ENCODE measurements at regions not wholly inside any gene's neighbourhood (a gene's known extent, or its start where the extent isn't known, plus 50 kb on each side); places are given as distances from the start of the nearest gene placed in this dataset.
"Not testable (repeated sequence)": the region's sequence is repeated elsewhere in the genome, so short reads cannot be mapped to it uniquely, and the experiment has no call there.

GRCh38 chr1:37363535-37363934 lies 110.8 kb upstream of the ZC3H12A start:
- no peak for TF ChIP-seq EZH2 (IDR thresholded peaks at IDR 0.05; ENCODE audit: insufficient read depth, poor library complexity, severe bottlenecking)
- TF ChIP-seq EZH2phosphoT487 (IDR thresholded peaks at IDR 0.05; ENCODE audit: insufficient read depth, low read depth) = no peak
- H3K27me3 ChIP-seq (replicated peaks; ENCODE audit: insufficient read depth) = no peaks in the 10 kb centered on the region
- H3K4me1 ChIP-seq (ENCODE audit: insufficient read depth) = no peaks in the 10 kb centered on the region
- no peaks in the 10 kb centered on the region for H3K9me3 ChIP-seq (ENCODE audit: low read depth)
- H3K27ac ChIP-seq = no peak overlapping the region
- no peak for DNase-seq
- no peak overlapping the region for H3K4me3 ChIP-seq
- no peaks in the 10 kb centered on the region for H4K20me1 ChIP-seq (ENCODE audit: insufficient read depth)
- H3F3A ChIP-seq (ENCODE audit: insufficient read depth) = no peaks in the 10 kb centered on the region
- H3K9ac ChIP-seq = no peak overlapping the region
- no peaks in the 10 kb centered on the region for H3K79me2 ChIP-seq (ENCODE audit: insufficient read depth)
- WGBS, 2 experiments (ENCODE audit: low coverage in 1 of 2, low lambda C conversion rate in 2 of 2, missing lambda C conversion rate in 2 of 2) = 24 to 29% methylated on average over 4 of the region's 4 CpGs
- H3K9me2 ChIP-seq (ENCODE audit: insufficient read depth) = no peaks in the 10 kb centered on the region
- no peaks in the 10 kb centered on the region for H3K36me3 ChIP-seq (ENCODE audit: low read depth)
- no peak overlapping the region for H3K4me2 ChIP-seq (ENCODE audit: unreplicated experiment)
- no peak overlapping the region for H2AFZ ChIP-seq
- in situ Hi-C loops (cut with MboI) = no loop called here

DNA sequence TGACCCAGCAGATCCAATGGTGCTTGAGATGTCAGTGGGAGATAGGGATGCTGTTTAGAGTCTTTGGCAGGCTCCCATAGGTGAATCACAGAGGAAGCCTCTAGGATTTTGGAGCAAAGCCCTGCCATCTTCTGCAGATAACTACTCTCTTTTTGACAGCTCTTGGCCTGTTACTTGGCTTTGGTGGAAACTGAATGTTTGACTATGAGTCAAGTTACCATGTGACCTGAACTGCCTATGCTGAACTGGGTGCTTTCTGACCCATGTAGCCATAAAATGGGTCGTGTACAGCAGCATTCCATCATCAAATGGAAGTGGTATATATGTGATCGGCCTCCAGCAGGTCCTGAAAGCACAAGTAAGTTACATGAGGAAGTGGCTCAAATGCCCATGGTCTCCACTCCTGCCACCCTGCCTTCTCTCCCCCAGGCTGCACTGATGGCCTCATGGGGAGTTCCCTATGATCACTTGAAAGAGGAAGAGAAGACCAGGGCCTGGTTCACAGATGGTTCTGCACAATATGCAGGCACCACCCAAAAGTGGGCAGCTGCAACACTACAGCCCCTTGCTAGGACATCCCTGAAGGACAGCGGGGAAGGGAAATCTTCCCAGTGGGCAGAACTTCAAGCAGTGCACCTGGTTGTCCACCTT lies 105.6 kb upstream of the ZC3H12A start:
- H2AFZ ChIP-seq; H3K9me2 ChIP-seq (ENCODE audit: insufficient read depth); in situ Hi-C loops (cut with MboI); H3K79me2 ChIP-seq (ENCODE audit: insufficient read depth); H3K4me2 ChIP-seq (ENCODE audit: unreplicated experiment); H3K4me1 ChIP-seq (ENCODE audit: insufficient read depth); H3K27ac ChIP-seq; H3F3A ChIP-seq (ENCODE audit: insufficient read depth); H3K9me3 ChIP-seq (ENCODE audit: low read depth); H3K4me3 ChIP-seq; H3K36me3 ChIP-seq (ENCODE audit: low read depth); H3K27me3 ChIP-seq (replicated peaks; ENCODE audit: insufficient read depth); H3K9ac ChIP-seq; DNase-seq; H4K20me1 ChIP-seq (ENCODE audit: insufficient read depth): not testable (repeated sequence)
- WGBS, 2 experiments (ENCODE audit: low coverage in 1 of 2, low lambda C conversion rate in 2 of 2, missing lambda C conversion rate in 2 of 2) = 22 to 33% methylated on average over 3 of the region's 3 CpGs

DNA sequence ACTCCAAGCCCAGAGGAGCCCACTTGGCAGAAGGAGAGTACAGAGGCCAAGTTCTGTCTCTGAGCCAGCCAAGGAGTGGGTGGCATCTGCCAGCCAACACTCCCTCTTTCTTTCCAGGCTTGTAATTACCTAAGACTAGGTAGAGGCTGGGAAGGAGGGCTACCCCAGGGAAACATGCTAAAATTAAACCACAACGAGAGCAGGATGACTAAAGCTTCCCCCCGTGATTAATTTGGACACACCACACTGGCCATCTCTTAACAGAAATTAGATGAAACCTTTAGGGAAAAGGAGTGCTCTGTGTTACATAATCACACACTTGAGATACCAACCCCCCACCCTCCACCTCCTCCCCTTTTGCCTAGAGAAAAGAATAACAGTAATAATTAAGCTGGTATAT lies 102.1 kb upstream of the ZC3H12A start:
- no peaks in the 10 kb centered on the region for H3K9me2 ChIP-seq (ENCODE audit: insufficient read depth)
- no peaks in the 10 kb centered on the region for H3K9me3 ChIP-seq (ENCODE audit: low read depth)
- no peak overlapping the region for H3K27ac ChIP-seq
- no peaks in the 10 kb centered on the region for H3K27me3 ChIP-seq (replicated peaks; ENCODE audit: insufficient read depth)
- no peaks in the 10 kb centered on the region for H3F3A ChIP-seq (ENCODE audit: insufficient read depth)
- H4K20me1 ChIP-seq (ENCODE audit: insufficient read depth) = no peaks in the 10 kb centered on the region
- H2AFZ ChIP-seq = no peak overlapping the region
- TF ChIP-seq EZH2 (IDR thresholded peaks at IDR 0.05; ENCODE audit: insufficient read depth, poor library complexity, severe bottlenecking) (no peak), EZH2phosphoT487 (IDR thresholded peaks at IDR 0.05; ENCODE audit: insufficient read depth, low read depth) (no peak)
- no peak overlapping the region for H3K4me2 ChIP-seq (ENCODE audit: unreplicated experiment)
- in situ Hi-C loops (cut with MboI) = no loop called here
- no peak for DNase-seq
- no peaks in the 10 kb centered on the region for H3K36me3 ChIP-seq (ENCODE audit: low read depth)
- no peaks in the 10 kb centered on the region for H3K79me2 ChIP-seq (ENCODE audit: insufficient read depth)
- H3K4me3 ChIP-seq = no peak overlapping the region
- H3K9ac ChIP-seq = no peak overlapping the region
- WGBS, 2 experiments (ENCODE audit: low coverage in 1 of 2, low lambda C conversion rate in 2 of 2, missing lambda C conversion rate in 2 of 2) = 16 to 17% methylated on average over 2 of the region's 2 CpGs
- no peaks in the 10 kb centered on the region for H3K4me1 ChIP-seq (ENCODE audit: insufficient read depth)

DNA sequence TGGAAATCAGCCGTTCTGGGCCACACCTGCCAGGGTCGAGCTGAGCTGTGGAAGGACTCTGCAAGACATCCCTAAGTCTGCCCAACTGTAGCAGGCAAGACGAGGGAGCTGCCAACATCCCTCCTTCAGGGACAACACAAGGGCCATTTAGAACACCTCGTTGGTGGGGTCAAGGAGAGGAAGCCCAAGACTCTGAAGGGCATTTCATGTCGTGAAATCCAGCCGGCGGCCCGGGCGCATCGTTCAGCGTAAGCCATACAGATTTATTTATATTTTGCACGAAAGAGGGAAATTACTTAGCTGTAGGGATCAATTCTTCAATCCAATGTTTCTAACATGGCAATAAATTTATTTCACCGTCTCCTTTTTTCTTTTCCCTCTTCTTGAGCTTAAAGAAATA lies 101.7 kb upstream of the ZC3H12A start:
- no peak overlapping the region for H3K4me3 ChIP-seq
- no peaks in the 10 kb centered on the region for H3K4me1 ChIP-seq (ENCODE audit: insufficient read depth)
- no peaks in the 10 kb centered on the region for H3K27me3 ChIP-seq (replicated peaks; ENCODE audit: insufficient read depth)
- no peaks in the 10 kb centered on the region for H3K79me2 ChIP-seq (ENCODE audit: insufficient read depth)
- H3K27ac ChIP-seq = no peak overlapping the region
- no peak for DNase-seq
- H3K9ac ChIP-seq = no peak overlapping the region
- WGBS, 2 experiments (ENCODE audit: low coverage in 1 of 2, low lambda C conversion rate in 2 of 2, missing lambda C conversion rate in 2 of 2) = 42 to 53% methylated on average over 13 of the region's 13 CpGs
- no peaks in the 10 kb centered on the region for H3K36me3 ChIP-seq (ENCODE audit: low read depth)
- H4K20me1 ChIP-seq (ENCODE audit: insufficient read depth) = no peaks in the 10 kb centered on the region
- TF ChIP-seq EZH2 (IDR thresholded peaks at IDR 0.05; ENCODE audit: insufficient read depth, poor library complexity, severe bottlenecking) (no peak), EZH2phosphoT487 (IDR thresholded peaks at IDR 0.05; ENCODE audit: insufficient read depth, low read depth) (no peak)
- H3K9me2 ChIP-seq (ENCODE audit: insufficient read depth) = no peaks in the 10 kb centered on the region
- no peaks in the 10 kb centered on the region for H3K9me3 ChIP-seq (ENCODE audit: low read depth)
- H2AFZ ChIP-seq = no peak overlapping the region
- H3F3A ChIP-seq (ENCODE audit: insufficient read depth) = no peaks in the 10 kb centered on the region
- H3K4me2 ChIP-seq (ENCODE audit: unreplicated experiment) = no peak overlapping the region
- in situ Hi-C loops (cut with MboI) = no loop called here

GRCh38 chr1:37373413-37373812 lies 101.0 kb upstream of the ZC3H12A start:
- DNase-seq = no peak
- no peaks in the 10 kb centered on the region for H3K9me3 ChIP-seq (ENCODE audit: low read depth)

GRCh38 chr1:37380546-37380945 lies 93.8 kb upstream of the ZC3H12A start:
- DNase-seq; H3K9me2 ChIP-seq (ENCODE audit: insufficient read depth); H4K20me1 ChIP-seq (ENCODE audit: insufficient read depth); in situ Hi-C loops (cut with MboI); H3K4me2 ChIP-seq (ENCODE audit: unreplicated experiment); H3K9ac ChIP-seq; H3F3A ChIP-seq (ENCODE audit: insufficient read depth); H3K9me3 ChIP-seq (ENCODE audit: low read depth); H3K4me1 ChIP-seq (ENCODE audit: insufficient read depth); H3K27me3 ChIP-seq (replicated peaks; ENCODE audit: insufficient read depth); H2AFZ ChIP-seq; H3K36me3 ChIP-seq (ENCODE audit: low read depth); H3K79me2 ChIP-seq (ENCODE audit: insufficient read depth); H3K27ac ChIP-seq; H3K4me3 ChIP-seq: not testable (repeated sequence)
- WGBS, 2 experiments (ENCODE audit: low coverage in 1 of 2, low lambda C conversion rate in 2 of 2, missing lambda C conversion rate in 2 of 2) = 16 to 19% methylated on average over 7 to 9 of the region's 9 CpGs

More at GRCh38 chr1:37373413-37373812, 101.0 kb upstream of the ZC3H12A start:
- Histone ChIP-seq H3K4me3 (no peak overlapping the region), H2AFZ (no peak overlapping the region), H3K27ac (no peak overlapping the region), H3K36me3 (ENCODE audit: low read depth) (no peaks in the 10 kb centered on the region), H3K79me2 (ENCODE audit: insufficient read depth) (no peaks in the 10 kb centered on the region), H3K4me2 (ENCODE audit: unreplicated experiment) (no peak overlapping the region), H3K9ac (no peak overlapping the region), H3K4me1 (ENCODE audit: insufficient read depth) (no peaks in the 10 kb centered on the region), H3F3A (ENCODE audit: insufficient read depth) (no peaks in the 10 kb centered on the region), H3K9me2 (ENCODE audit: insufficient read depth) (no peaks in the 10 kb centered on the region), H3K27me3 (replicated peaks; ENCODE audit: insufficient read depth) (no peaks in the 10 kb centered on the region), H4K20me1 (ENCODE audit: insufficient read depth) (no peaks in the 10 kb centered on the region)
- no peak for TF ChIP-seq EZH2phosphoT487 (IDR thresholded peaks at IDR 0.05; ENCODE audit: insufficient read depth, low read depth)
- no peak for TF ChIP-seq EZH2 (IDR thresholded peaks at IDR 0.05; ENCODE audit: insufficient read depth, poor library complexity, severe bottlenecking)
- 5 to 10% methylated on average over 3 of the region's 3 CpGs for WGBS, 2 experiments (ENCODE audit: low coverage in 1 of 2, low lambda C conversion rate in 2 of 2, missing lambda C conversion rate in 2 of 2)
- in situ Hi-C loops (cut with MboI) = no loop called here
